Fibroblast of skin of abdomen (primary cell): ENCODE measurements at regions not wholly inside any gene's neighbourhood (a gene's known extent, or its start where the extent isn't known, plus 50 kb on each side); places are given as distances from the start of the nearest gene placed in this dataset.

ENCODE experiments used
- DNase-seq: peaks from one replicate; pipeline ENCODE4 v3.0.0-alpha.2; 2013

DNA sequence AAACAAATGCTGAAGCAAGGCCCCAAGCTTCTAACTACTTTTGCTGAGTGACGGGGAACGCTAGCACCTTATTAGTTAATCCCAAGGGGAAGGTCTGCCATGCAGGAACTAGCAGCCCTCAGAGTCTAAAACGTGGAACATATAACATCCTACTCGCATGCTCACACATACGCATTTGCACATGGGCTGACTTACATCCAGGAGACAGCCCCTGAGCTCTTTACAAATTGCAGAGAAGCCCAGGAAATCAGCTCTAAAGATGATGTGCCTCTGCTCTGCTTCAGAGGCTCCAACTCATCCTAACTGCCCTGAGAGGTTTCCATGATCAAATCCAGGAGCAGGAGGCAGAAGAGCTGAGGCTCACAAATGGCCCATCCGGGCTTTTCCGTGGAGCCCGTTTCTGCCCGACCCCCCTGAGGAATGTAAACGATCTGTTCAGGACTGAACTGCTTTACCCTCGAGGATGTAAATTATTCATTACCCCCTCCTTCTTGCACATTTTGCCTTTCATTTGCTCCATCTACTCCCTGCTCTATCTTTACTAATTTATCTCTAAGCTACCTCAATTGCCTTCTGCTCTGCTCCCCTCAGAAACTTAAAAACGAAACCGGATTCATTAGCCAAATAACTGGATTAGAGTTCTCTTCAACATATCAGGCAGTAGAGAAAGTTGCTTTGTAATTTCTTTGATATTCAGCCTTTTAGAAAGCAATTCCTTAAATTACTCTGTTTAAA is 141.9 kb upstream of the CCDC54 start:
- peak; percentile 36 for DNase-seq

GRCh38 chr3:107235928-107236315 is 141.3 kb upstream of the CCDC54 start:
- peak; percentile 80 for DNase-seq

GRCh38 chr3:107236655-107237337 is 140.4 kb upstream of the CCDC54 start:
- no peak for DNase-seq

DNA sequence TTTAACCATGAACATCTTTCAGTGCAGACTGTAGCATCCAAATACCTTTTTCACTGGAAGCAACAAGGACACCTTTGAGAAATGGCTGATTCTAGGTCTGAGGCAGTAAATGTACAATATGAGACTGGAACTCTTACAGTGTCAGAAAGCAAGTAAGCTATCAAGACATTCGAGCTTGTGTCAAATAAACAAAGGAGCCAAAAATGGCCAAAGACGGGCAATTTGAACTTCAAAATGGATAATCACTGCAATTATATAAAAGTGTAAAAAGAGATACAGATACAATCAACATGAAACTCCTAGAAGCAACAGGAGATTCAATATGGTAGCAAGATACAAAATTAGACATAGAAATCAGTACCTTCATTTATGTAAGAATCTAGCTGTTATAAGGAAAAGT is 138.5 kb upstream of the CCDC54 start:
- DNase-seq, result no peak

DNA sequence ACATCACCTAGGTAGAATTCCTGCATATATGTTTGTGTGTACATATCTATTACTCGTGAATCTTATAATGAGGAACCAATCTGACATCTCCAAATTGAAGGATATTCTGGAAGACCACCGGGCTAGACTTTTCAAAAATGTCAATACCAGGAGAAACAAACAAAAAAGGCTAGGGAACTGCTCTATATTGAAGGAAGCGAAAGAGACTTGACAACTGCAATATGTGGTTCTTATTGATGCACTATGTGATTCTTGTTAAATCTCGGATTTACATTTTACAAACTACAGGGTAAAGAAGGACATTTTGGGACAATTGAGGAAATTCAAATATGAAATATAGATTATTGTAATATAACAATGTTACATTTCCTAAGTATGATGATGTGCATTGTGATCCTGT is 137.5 kb upstream of the CCDC54 start:
- DNase-seq, result no peak

DNA sequence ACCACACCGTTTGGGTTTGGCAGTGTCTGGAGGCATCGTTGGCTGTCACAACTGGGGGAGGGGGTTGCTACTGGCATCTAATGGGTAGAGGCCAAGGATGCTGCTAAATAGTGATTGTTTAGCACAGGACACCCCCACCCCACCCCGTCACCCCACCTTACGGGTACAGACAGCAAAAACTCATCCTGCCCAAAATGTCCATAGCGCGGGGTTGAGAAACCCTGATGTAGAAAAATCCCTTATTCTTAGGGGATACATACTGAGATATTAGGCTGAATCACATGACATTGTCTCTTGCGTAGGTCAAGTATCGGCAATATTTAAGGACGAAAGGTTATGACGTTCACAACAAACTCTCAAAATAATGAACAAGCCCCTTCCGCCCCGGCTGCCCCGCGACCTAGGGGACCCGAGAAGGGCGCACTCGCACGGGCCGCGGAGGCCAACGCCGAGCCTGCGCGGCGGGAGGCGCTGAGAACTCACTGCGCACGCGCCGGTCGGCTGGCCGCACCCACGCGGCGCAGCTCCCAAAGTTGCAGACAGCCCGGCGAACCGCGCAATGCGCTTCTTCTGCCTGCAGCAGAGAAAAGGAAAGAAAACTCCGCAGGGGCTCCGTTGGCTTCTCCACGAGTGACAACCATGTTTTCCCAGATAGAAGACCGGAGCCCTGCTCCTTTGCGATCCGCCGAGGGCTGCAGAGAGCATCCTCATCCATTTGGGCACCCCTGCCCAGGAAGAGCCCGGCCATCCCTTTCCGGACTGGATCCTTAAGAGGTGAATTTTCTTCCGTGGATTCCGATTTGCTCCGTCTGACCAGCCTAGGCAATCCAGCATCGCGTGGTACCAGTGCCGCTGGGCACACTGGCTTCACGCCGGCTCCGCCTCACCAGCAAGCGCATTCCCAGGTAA is 136.8 kb upstream of the CCDC54 start:
- DNase-seq, result peak; percentile 78

DNA sequence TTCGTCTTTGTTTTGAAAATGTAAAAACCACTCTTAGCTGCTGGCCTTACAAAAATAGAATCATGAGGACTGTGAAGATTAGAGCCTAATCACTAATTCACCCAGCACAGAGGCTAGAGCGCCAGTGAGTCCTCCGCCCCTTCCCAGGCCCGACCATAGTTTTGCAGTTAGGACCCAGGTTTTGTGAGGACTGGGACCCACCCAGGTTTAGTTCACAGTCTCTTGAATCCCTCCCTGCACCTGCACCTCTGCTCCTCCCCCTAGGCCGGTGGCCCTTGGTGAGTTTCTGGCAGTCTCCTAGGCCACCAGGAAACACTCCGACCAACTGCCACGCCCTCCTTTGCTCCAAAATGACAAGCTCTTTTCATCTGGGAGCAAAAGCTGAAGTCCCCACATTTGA is 136.0 kb upstream of the CCDC54 start:
- no peak for DNase-seq

- peak; percentile 2 for DNase-seq
Measured at GRCh38 chr3:107242579-107242978, 134.7 kb upstream of the CCDC54 start.

- no peak for DNase-seq
Measured at GRCh38 chr3:107247116-107247515, 130.1 kb upstream of the CCDC54 start.

GRCh38 chr3:107249132-107249531 is 128.1 kb upstream of the CCDC54 start:
- DNase-seq, result no peak

DNA sequence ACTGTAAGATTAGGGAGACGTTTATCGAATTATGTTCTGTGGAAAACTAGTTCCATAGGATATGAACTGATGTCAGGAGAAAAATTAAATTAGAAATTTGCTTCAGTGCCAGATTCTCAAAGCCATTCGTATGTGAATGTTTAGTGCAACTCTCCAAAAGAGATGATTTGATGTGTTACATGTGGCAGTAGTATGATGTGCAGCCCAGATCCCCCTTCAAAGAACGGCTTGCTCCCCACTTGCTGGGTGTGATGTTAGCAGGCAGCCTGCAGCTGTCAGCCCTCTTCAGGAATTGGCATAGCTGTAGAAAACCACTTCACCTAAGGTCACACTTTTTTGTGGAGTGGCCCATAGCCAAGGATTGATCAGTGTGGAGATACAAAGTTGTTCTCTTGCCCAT is 127.0 kb upstream of the CCDC54 start:
- no peak for DNase-seq

DNA sequence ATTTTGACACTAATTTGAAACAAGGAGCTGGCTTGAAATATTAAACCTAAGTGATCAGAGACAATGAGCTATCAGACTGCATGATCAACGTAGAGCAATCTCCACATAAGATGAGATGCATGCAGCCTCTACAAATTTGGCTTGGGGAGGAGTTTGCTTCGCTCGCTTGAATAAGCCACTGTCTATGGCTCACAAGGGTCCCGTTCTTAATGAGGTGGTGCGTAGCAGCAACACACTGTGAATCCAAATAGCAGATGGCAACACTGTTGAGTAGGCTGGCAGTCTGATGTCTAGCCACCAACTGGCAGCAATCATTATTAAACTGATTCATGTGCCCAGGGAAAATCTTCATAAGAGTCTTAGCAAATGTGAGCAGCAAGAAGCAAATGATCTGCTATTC is 125.4 kb upstream of the CCDC54 start:
- DNase-seq, result no peak

DNA sequence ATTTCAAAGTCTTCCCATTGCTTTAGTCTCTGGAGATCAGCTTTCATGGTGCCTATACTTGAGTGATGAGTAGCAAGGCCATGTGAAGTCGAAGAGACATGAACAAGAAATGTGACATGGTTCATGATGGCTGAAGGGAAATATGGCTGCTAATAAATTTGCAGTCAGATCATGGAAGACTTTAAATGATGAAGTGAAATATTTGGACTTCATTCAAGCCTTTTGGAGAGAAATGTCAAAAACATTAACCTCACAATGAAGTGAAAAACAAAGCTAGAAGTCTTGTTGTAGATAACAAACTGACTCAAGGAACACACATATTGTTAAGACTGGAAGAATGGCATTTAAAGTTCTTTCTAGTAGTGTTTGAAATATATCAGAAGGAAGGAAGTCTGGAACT is 120.3 kb upstream of the CCDC54 start:
- no peak for DNase-seq

GRCh38 chr3:107258300-107258699 is 118.9 kb upstream of the CCDC54 start:
- DNase-seq, result no peak

DNA sequence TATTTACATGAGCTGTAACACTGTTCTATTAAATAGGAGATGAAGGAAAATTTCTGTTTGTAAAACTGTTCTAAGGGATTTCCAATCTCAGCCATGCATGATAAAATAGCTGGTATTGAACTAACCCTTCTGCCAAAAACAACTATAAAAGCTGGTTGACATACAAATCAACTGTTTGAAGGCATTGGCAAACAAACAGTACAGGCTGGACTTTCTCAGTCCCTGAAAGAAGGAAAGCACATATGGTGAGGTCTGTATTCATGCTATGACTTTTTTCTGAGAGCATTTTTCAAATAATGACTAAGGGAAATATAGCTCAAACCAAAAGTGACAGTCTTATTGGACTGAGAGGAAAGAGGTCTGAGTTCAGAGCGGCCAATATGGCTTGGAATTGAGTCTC is 117.0 kb upstream of the CCDC54 start:
- no peak for DNase-seq

DNA sequence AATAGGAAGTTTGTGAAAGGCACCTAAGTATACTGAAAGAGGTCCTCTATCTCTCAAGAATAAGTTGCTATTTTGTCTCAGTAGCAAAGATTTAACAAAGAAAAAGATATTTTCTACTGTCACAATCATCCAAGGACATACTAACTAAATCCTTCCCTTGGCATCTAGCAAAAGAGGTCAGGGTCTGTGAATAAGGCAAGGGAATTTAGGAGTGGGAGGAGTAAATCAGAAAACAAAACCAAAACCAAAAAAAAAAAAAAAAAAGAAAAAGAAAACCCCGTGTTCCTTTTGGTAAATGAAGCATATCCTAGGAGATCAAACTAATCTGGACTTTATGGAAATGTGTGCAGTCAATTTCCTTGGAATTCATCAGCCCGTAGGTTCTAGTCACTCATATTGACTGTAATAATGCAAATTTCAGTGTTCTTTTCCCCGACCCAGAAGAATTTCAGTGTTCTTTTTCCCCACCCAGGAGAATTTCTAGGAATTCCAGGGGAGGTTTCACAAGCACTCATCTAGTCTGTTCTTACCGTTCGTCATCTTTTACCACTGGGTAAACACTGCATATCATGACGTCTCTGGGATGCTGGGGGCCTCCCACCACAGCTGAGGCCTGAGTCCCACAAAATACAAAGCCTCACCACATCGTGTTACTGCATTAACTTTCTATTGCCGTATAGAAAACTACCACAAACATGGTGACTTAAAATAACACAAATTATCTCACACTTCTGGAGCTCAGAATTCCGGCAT is 113.8 kb upstream of the CCDC54 start:
- no peak for DNase-seq

GRCh38 chr3:107264888-107265287 is 112.4 kb upstream of the CCDC54 start:
- no peak for DNase-seq

- DNase-seq, result no peak
Measured at GRCh38 chr3:107265526-107265925, 111.7 kb upstream of the CCDC54 start.

DNA sequence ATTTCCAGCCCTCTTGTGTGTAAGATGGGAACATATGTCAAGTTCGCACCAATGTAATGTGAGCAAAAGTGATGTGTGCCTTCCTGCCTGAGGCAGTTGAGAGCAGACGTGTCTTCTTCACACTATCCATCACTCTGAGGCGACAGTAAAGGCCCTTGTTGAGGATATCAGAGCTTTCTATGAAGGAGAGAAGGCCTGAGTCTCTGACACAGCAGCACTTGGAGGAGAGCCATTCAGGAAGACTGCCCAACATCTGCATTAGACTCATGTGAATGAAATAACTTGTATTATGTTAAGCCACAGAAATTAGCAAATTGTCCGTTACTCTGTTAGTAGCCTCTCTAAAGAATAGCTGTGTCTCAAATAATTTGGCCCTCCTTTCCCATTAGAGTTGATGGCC is 108.8 kb upstream of the CCDC54 start:
- DNase-seq, result no peak

DNA sequence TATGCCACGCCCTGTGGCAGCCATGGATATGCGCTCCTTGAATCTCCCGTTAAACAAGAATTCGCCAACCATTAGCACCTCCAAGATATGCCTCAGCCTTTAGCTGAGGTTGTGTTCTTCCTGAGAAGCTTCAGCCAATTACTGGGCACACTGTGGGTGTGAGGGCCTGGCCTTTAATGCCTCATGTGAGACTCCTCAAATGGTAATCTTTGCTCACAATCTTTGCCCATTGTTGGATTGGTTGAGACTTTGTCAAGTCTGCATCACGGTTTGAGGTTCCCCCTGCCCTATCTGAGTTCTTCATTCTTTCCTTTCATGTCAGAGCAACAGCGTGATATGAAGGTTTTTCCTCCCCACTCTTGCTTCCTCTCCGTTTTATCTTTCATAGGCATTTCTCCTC is 108.1 kb upstream of the CCDC54 start:
- DNase-seq, result no peak

GRCh38 chr3:107271787-107272387 is 105.4 kb upstream of the CCDC54 start:
- peak; percentile 50 for DNase-seq

GRCh38 chr3:107272471-107272870 is 104.8 kb upstream of the CCDC54 start:
- DNase-seq, result no peak
